AG04450 (cell line): ENCODE measurements at regions not wholly inside any gene's neighbourhood (a gene's known extent, or its start where the extent isn't known, plus 50 kb on each side); places are given as distances from the start of the nearest gene placed in this dataset.

Experiments used
- CTCF ChIA-PET: fragments of 300-600, 350-600 bp; formaldehyde crosslinking; extraction: SDS; loops from one replicate; lab custom pipeline; 2022; ENCODE audit warnings: antibody characterized with exemption, inconsistent platforms; lab: Charles Lee
- POLR2A ChIA-PET: fragments of 350-600 bp; formaldehyde crosslinking; extraction: SDS; loops from one replicate; lab custom pipeline; 2021; ENCODE audit warnings: antibody characterized with exemption, inconsistent platforms; lab: Yijun Ruan, JAX
- DNase-seq: peaks from one replicate; pipeline ENCODE4 v3.0.0-alpha.2; 2011; ENCODE audit warnings: low read depth, low spot score
- H3K27ac ChIP-seq: one replicate; pipeline ENCODE4 v1.5.1; 2012; ENCODE audit warnings: low read depth, low read length, control low read depth
- H3K27me3 ChIP-seq: one replicate; pipeline ENCODE4 v1.6.0; 2012; ENCODE audit warnings: low read length; ENCODE audit not compliant: control insufficient read depth, insufficient read depth
- H3K4me3 ChIP-seq: 2 replicates; pipeline ENCODE4 v1.5.1; 2011; ENCODE audit warnings: mild to moderate bottlenecking, low read depth, low read length, control low read depth
- H3K9me3 ChIP-seq: 2 replicates; pipeline ENCODE4 v1.5.1; 2012; ENCODE audit warnings: low read length; ENCODE audit not compliant: control insufficient read depth, insufficient read depth
- CTCF ChIP-seq: IDR thresholded peaks from 2 replicates; pipeline ENCODE4 v1.5.1; 2011; ENCODE audit warnings: low read depth, low read length, control low read depth, inconsistent platforms

- H3K9me3 ChIP-seq = peaks cover 4% of the 10 kb centered on the region; the same call in 1 of the 2 replicates
- no peak overlapping the region for H3K27ac ChIP-seq
- POLR2A ChIA-PET = no interaction called here
- no peak overlapping the region for H3K4me3 ChIP-seq
- H3K27me3 ChIP-seq = no peaks in the 10 kb centered on the region
- no peak for DNase-seq
- TF ChIP-seq CTCF = no peak
- CTCF ChIA-PET = no interaction called here
Measured at GRCh38 chr5:75002271-75002670, 50.1 kb downstream of the GCNT4 start.

- Histone ChIP-seq H3K27ac (no peak overlapping the region), H3K9me3 (no peaks in the 10 kb centered on the region), H3K27me3 (peaks cover 2% of the 10 kb centered on the region), H3K4me3 (no peak overlapping the region)
- no peak for DNase-seq
- ChIA-PET POLR2A (no interaction called here), CTCF (no interaction called here)
- TF ChIP-seq CTCF = no peak
Measured at GRCh38 chr5:74995926-74996325, 56.4 kb downstream of the GCNT4 start.

GRCh38 chr5:74994826-74995225, 57.5 kb downstream of the GCNT4 start:
- Histone ChIP-seq H3K4me3 (no peak overlapping the region), H3K9me3 (no peaks in the 10 kb centered on the region), H3K27me3 (peaks cover 2% of the 10 kb centered on the region), H3K27ac (no peak overlapping the region)
- ChIA-PET CTCF (no interaction called here), POLR2A (no interaction called here)
- no peak for TF ChIP-seq CTCF
- DNase-seq = no peak

- no peak for TF ChIP-seq CTCF
Measured at GRCh38 chr5:74993743-74994142, 58.6 kb downstream of the GCNT4 start.

GRCh38 chr5:74992791-74993190, 59.6 kb downstream of the GCNT4 start:
- no peak for DNase-seq
- ChIA-PET POLR2A (no interaction called here), CTCF (no interaction called here)
- Histone ChIP-seq H3K27me3 (peaks cover 2% of the 10 kb centered on the region), H3K4me3 (no peak overlapping the region), H3K27ac (no peak overlapping the region), H3K9me3 (no peaks in the 10 kb centered on the region)
- TF ChIP-seq CTCF = no peak

More at GRCh38 chr5:74993743-74994142, 58.6 kb downstream of the GCNT4 start:
- H3K27me3 ChIP-seq = peaks cover 2% of the 10 kb centered on the region
- no peaks in the 10 kb centered on the region for H3K9me3 ChIP-seq
- ChIA-PET CTCF (no interaction called here), POLR2A (no interaction called here)
- no peak overlapping the region for H3K4me3 ChIP-seq
- no peak for DNase-seq
- H3K27ac ChIP-seq = no peak overlapping the region
